A549 (cell line): ENCODE measurements at regions not wholly inside any gene's neighbourhood (a gene's known extent, or its start where the extent isn't known, plus 50 kb on each side); places are given as distances from the start of the nearest gene placed in this dataset.

ENCODE experiments used
- ATAC-seq, 2 experiments: fragments of 200-7000 bp in 1 of 2; fragments of >200 bp in 1 of 2; cut with Nextera tagmentation in 1 of 2; cut with Tn5 transposase in 1 of 2; 3 replicates each; pipeline versions ENCODE4 v1.8.0 to v1.9.1; 2018 to 2020; ENCODE audit warnings: mild to moderate bottlenecking in 1 of 2, moderate library complexity in 1 of 2
- CTCF ChIA-PET: fragments of 300-600 bp; sonication (Branson Sonifier 250); formaldehyde crosslinking; extraction: SDS; loops from one replicate; lab custom pipeline; 2021; ENCODE audit warnings: antibody characterized with exemption, inconsistent platforms; lab: Yijun Ruan, JAX
- POLR2A ChIA-PET: fragments of 350-600 bp; formaldehyde crosslinking; extraction: SDS; loops from one replicate; lab custom pipeline; 2021; ENCODE audit warnings: antibody characterized with exemption, inconsistent platforms; lab: Yijun Ruan, JAX
- DNase-seq, 2 experiments: peaks; one replicate each; pipeline versions ENCODE4 v3.0.0 to v3.0.0-alpha.2; 2011 to 2016; ENCODE audit warnings: low read depth in 1 of 2, low spot score in 1 of 2
- FAIRE-seq: peaks from 2 replicates; lab custom pipeline; 2011; peaks lifted over from hg19 to GRCh38; lab: Jason Lieb, UNC
- H3K27ac ChIP-seq, 2 experiments: fragments of >200 bp; sonication (Bioruptor Twin); formaldehyde crosslinking; 3 replicates each; pipeline ENCODE4 v1.5.1; 2016 to 2017
- H3K4me1 ChIP-seq: fragments of >200 bp; sonication (Bioruptor Twin); formaldehyde crosslinking; 3 replicates; pipeline ENCODE4 v1.6.1; 2016
- H3K4me2 ChIP-seq: fragments of >200 bp; sonication (Bioruptor Twin); formaldehyde crosslinking; 3 replicates; pipeline ENCODE4 v1.6.1; 2016
- H3K4me3 ChIP-seq: fragments of >200 bp; sonication (Bioruptor Twin); formaldehyde crosslinking; 3 replicates; pipeline ENCODE4 v1.5.1; 2016
- H3K9me3 ChIP-seq: fragments of >200 bp; sonication (Bioruptor Twin); formaldehyde crosslinking; 3 replicates; pipeline ENCODE4 v1.6.1; 2016
- CHD4 ChIP-seq: fragments of 200-600 bp; sonication (generic); IDR thresholded peaks from 2 replicates; pipeline ENCODE4 v1.6.1; 2016; ENCODE audit warnings: antibody characterized with exemption, mild to moderate bottlenecking, borderline replicate concordance
- EHF ChIP-seq: fragments of 250-450 bp; sonication (Bioruptor Pico); IDR thresholded peaks from 2 replicates; pipeline ENCODE4 v1.5.0; 2020; ENCODE audit warnings: mild to moderate bottlenecking
- FOSL2 ChIP-seq, 2 experiments: fragments of 450-650 bp in 1 of 2; fragments of >200 bp in 1 of 2; sonication (Bioruptor Twin) in 1 of 2; formaldehyde crosslinking; IDR thresholded peaks; 2 replicates each; pipeline versions ENCODE4 v1.5.0 to v1.6.1; 2016 to 2020; ENCODE audit warnings: mild to moderate bottlenecking in 1 of 2, moderate library complexity in 1 of 2
- JUNB ChIP-seq: fragments of >200 bp; sonication (Bioruptor Twin); formaldehyde crosslinking; IDR thresholded peaks from 2 replicates; pipeline ENCODE4 v1.6.1; 2016
- KDM1A ChIP-seq: fragments of 200-600 bp; sonication (generic); IDR thresholded peaks from 2 replicates; pipeline ENCODE4 v1.6.1; 2016; ENCODE audit warnings: low read depth, mild to moderate bottlenecking
- KDM5A ChIP-seq: fragments of 200-600 bp; sonication (generic); IDR thresholded peaks from 2 replicates; pipeline ENCODE4 v1.6.1; 2016; ENCODE audit warnings: antibody characterized with exemption, mild to moderate bottlenecking
- MAFK ChIP-seq: fragments of 450-650 bp; IDR thresholded peaks from 2 replicates; pipeline ENCODE4 v1.6.1; 2014; ENCODE audit not compliant: partially characterized antibody
- NPAS2 ChIP-seq: fragments of 250-450 bp; sonication (Bioruptor Pico); IDR thresholded peaks from 2 replicates; pipeline ENCODE4 v1.8.0; 2022; ENCODE audit warnings: mild to moderate bottlenecking, moderate library complexity, borderline replicate concordance
- PHF8 ChIP-seq: fragments of 200-600 bp; sonication (generic); IDR thresholded peaks from 2 replicates; pipeline ENCODE4 v1.6.1; 2016; ENCODE audit warnings: low read depth, mild to moderate bottlenecking, antibody characterized with exemption, moderate library complexity, borderline replicate concordance
- POLR2AphosphoS2 ChIP-seq: conservative IDR thresholded peaks from 2 replicates; pipeline ENCODE4 v1.6.1; 2012; ENCODE audit warnings: low read length, improper control_type of control experiment, inconsistent platforms
- RARB ChIP-seq: fragments of 250-450 bp; sonication (Bioruptor Pico); IDR thresholded peaks from 2 replicates; pipeline ENCODE4 v1.8.0; 2021; ENCODE audit warnings: mild to moderate bottlenecking, moderate library complexity
- SMC3 ChIP-seq: fragments of >200 bp; sonication (Bioruptor Twin); formaldehyde crosslinking; IDR thresholded peaks from 3 replicates; pipeline ENCODE4 v1.6.1; 2018; ENCODE audit warnings: inconsistent platforms
- SREBF2 ChIP-seq: fragments of 450-650 bp; IDR thresholded peaks from 2 replicates; pipeline ENCODE4 v1.6.1; 2014; ENCODE audit warnings: mild to moderate bottlenecking, moderate library complexity
- TFCP2L1 ChIP-seq: fragments of 250-450 bp; sonication (Bioruptor Pico); IDR thresholded peaks from 2 replicates; pipeline ENCODE4 v1.5.0; 2021; ENCODE audit warnings: mild to moderate bottlenecking
- ZFP36 ChIP-seq: fragments of 450-650 bp; IDR thresholded peaks from 2 replicates; pipeline ENCODE4 v1.6.1; 2014; ENCODE audit warnings: borderline replicate concordance; ENCODE audit not compliant: partially characterized antibody
- ZNF302 ChIP-seq: fragments of 250-450 bp; sonication (Bioruptor Pico); IDR thresholded peaks from 2 replicates; pipeline ENCODE4 v1.9.0; 2021; ENCODE audit warnings: inconsistent platforms, mild to moderate bottlenecking, moderate library complexity
- WGBS: methylation state at CpG from one replicate; pipeline ENCODE4 v1.1.6; 2017; ENCODE audit errors: missing lambda C conversion rate; 5-methylcytosine and 5-hydroxymethylcytosine counted together
- TF ChIP-seq, protein P1 (sequence below): fragments of 200-600 bp; sonication (generic); IDR thresholded peaks from 2 replicates; pipeline ENCODE4 v1.6.1; 2016; ENCODE audit warnings: antibody characterized with exemption, mild to moderate bottlenecking, moderate library complexity
- TF ChIP-seq, protein P2 (sequence below): IDR thresholded peaks from 2 replicates; pipeline ENCODE4 v1.6.1; 2012

DNA sequence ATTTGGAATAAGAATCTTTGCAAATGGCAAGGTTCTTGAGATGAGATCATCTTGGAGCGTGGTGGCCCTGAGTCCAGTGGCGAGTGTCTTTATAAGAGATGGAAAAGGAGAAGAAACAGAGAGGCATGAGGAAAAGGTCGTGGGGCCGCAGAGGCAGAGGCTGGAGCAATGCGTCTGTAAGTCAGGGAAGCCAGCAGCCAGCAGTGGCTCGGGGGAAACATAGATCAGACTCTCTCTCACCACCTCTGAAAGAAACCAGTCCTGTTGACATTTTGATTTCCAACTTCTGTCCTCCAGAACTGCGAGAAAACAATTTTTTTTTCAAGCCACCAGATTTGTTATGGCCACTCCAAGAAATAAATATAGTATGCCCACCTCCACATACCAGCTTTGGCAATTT lies 226.6 kb downstream of the TFAP2C start:
- no peaks in the 10 kb centered on the region for H3K9me3 ChIP-seq
- no peak for TF ChIP-seq KDM5A
- TF ChIP-seq SMC3, result no peak
- no peak for TF ChIP-seq JUNB
- TF ChIP-seq, protein P1, sequence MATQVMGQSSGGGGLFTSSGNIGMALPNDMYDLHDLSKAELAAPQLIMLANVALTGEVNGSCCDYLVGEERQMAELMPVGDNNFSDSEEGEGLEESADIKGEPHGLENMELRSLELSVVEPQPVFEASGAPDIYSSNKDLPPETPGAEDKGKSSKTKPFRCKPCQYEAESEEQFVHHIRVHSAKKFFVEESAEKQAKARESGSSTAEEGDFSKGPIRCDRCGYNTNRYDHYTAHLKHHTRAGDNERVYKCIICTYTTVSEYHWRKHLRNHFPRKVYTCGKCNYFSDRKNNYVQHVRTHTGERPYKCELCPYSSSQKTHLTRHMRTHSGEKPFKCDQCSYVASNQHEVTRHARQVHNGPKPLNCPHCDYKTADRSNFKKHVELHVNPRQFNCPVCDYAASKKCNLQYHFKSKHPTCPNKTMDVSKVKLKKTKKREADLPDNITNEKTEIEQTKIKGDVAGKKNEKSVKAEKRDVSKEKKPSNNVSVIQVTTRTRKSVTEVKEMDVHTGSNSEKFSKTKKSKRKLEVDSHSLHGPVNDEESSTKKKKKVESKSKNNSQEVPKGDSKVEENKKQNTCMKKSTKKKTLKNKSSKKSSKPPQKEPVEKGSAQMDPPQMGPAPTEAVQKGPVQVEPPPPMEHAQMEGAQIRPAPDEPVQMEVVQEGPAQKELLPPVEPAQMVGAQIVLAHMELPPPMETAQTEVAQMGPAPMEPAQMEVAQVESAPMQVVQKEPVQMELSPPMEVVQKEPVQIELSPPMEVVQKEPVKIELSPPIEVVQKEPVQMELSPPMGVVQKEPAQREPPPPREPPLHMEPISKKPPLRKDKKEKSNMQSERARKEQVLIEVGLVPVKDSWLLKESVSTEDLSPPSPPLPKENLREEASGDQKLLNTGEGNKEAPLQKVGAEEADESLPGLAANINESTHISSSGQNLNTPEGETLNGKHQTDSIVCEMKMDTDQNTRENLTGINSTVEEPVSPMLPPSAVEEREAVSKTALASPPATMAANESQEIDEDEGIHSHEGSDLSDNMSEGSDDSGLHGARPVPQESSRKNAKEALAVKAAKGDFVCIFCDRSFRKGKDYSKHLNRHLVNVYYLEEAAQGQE, result no peak
- TF ChIP-seq POLR2AphosphoS2, result no peak
- no peak for TF ChIP-seq EHF (CRISPR knock-in tag)
- TF ChIP-seq KDM1A, result no peak
- TF ChIP-seq PHF8, result no peak
- TF ChIP-seq CHD4, result no peak
- TF ChIP-seq ZFP36, result no peak
- TF ChIP-seq SREBF2, result no peak
- no peak for TF ChIP-seq TFCP2L1 (CRISPR knock-in tag)
- TF ChIP-seq ZNF302 (CRISPR knock-in tag), result no peak
- TF ChIP-seq, all 56 proteins: peak for 0
- 80% methylated on average over 7 of the region's 7 CpGs for WGBS
- no peak for ATAC-seq
- POLR2A ChIA-PET, result no interaction called here
- DNase-seq, result no peak
- Histone ChIP-seq H3K4me3 (no peak overlapping the region), H3K27ac (no peak overlapping the region), H3K4me2 (no peak overlapping the region), H3K4me1 (peaks cover 6% of the 10 kb centered on the region; the same call in 1 of the 3 replicates)
- CTCF ChIA-PET, result no interaction called here
- FAIRE-seq, result no peak

DNA sequence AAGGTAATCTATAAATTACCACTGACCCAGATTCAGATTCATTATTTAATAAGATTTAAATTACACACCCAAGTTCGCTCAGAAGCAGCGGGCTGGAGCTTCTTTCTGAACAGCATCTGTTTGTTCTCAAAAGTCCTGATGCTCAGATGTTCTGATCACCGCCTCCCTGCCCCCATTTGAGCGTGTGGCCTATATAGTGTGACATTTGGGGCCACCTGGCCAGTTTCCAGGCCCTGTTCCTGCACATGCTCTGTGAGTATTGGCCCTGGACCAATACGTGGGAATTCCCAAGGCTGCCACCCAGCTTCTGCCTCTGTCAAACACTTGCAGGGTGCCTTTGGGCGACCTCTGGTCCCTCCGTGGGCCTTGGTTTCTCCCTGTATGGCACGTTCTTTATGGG lies 228.8 kb downstream of the TFAP2C start:
- no peak for DNase-seq
- no peaks in the 10 kb centered on the region for H3K9me3 ChIP-seq
- no peak overlapping the region for H3K27ac ChIP-seq
- WGBS, result 78% methylated on average over 8 of the region's 8 CpGs
- TF ChIP-seq KDM5A, result no peak
- no peak for TF ChIP-seq ZFP36
- TF ChIP-seq NPAS2 (CRISPR knock-in tag), result no peak
- TF ChIP-seq FOSL2 (IDR thresholded peaks at IDR 0.05), result no peak
- no peak for TF ChIP-seq FOSL2 (CRISPR knock-in tag; IDR thresholded peaks at IDR 0.05)
- TF ChIP-seq MAFK, result no peak
- no peak for TF ChIP-seq RARB
- TF ChIP-seq, protein P2, sequence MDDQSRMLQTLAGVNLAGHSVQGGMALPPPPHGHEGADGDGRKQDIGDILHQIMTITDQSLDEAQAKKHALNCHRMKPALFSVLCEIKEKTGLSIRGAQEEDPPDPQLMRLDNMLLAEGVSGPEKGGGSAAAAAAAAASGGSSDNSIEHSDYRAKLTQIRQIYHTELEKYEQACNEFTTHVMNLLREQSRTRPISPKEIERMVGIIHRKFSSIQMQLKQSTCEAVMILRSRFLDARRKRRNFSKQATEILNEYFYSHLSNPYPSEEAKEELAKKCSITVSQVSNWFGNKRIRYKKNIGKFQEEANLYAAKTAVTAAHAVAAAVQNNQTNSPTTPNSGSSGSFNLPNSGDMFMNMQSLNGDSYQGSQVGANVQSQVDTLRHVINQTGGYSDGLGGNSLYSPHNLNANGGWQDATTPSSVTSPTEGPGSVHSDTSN, result no peak
- ChIA-PET POLR2A (no interaction called here), CTCF (interaction anchor here (1.1 to 1.4 kb wide), 5 partner anchors 10 to 116 kb away, joined by 3 to 4 read pairs (median 3); no protein-coding TSS in a partner anchor)
- no peak overlapping the region for H3K4me2 ChIP-seq
- no peak for ATAC-seq
- peaks cover 6% of the 10 kb centered on the region; the same call in 1 of the 3 replicates for H3K4me1 ChIP-seq
- FAIRE-seq, result no peak
- H3K4me3 ChIP-seq, result no peak overlapping the region

DNA sequence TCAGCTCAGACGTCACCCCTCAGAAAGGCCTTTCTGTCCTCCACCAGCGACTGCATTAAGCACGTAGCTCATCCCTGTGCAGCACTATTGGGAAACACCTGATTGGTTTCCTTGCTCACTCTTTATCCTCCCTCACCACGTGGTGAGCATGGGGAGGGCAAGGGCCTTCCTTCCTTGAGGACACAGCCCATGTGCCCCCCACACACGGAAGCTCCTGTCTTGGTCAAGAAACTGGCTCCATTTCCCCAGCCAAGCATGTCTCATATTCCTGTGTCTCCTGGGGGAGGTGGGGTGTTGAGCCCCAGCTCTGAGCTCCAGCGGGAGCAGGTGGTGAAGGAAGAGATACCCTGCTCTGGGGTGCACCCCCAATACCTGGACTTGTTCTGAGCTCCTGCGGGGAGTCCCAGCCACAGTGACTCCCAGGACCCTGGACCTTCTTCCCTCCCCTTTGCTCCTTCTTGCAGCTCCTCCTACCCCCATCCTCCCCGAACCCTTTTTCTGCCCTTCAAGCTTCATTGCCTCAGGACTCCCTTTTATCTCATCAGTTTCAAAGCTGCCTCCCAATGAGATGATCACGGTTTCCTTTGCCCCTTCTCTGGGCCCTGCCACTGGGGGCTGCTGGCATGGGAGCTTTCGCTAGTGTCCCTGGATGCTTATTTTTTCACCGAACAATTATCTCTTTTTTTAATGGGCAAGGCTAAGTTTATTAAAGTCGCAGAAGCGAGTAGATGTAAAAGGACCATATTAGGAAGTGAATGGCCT lies 230.1 kb downstream of the TFAP2C start:
- H3K4me2 ChIP-seq, result no peak overlapping the region
- H3K27ac ChIP-seq, result peak overlapping the region in 1 of 2 experiments; percentile 18; a peak in 3 of 6 replicates
- H3K4me1 ChIP-seq, result peaks cover 6% of the 10 kb centered on the region; the same call in 1 of the 3 replicates
- no peaks in the 10 kb centered on the region for H3K9me3 ChIP-seq
- POLR2A ChIA-PET, result interaction anchor here (0.7 kb wide), 1 partner anchor 318 kb away, joined by 4 read pairs; no protein-coding TSS in a partner anchor
- TF ChIP-seq RARB, result no peak
- ATAC-seq (no peak; a peak in 1 of 6 replicates), FAIRE-seq (no peak), DNase-seq (no peak)
- CTCF ChIA-PET, result interaction anchor here (0.7 to 1.8 kb wide), 3 partner anchors 9 to 248 kb away, joined by 3 to 6 read pairs (median 3); no protein-coding TSS in a partner anchor
- 88% methylated on average over 13 of the region's 13 CpGs for WGBS
- H3K4me3 ChIP-seq, result no peak overlapping the region
